ENCODE measurements at regions not wholly inside any gene's neighbourhood (a gene's known extent, or its start where the extent isn't known, plus 50 kb on each side); places are given as distances from the start of the nearest gene placed in this dataset.

DNA sequence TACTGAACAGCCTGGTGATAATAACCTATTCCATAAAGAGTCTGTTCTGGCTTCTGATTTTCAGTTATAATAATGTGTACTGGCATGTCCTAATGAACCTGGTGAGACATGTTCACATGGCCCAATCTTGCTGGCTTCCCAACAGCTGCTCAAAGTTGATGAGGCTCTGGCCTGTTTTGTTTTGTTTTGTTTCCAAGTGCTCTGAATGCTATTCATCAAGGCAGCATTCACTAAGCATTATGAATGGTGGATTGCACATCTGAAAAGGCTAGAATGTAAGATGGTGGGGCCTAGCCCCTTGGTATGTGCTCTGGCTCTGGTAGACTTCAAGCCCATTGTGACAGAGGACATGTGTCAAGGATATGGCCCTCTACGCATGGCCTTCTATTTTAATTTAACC lies 388.5 kb downstream of the PSAT1 start:
- in situ Hi-C loops (cut with HindIII; ENCODE audit: low sequenced_read_pairs) = no loop called here
- DNase-seq (ENCODE audit: low read depth) = no peak
- TF ChIP-seq, protein P1, sequence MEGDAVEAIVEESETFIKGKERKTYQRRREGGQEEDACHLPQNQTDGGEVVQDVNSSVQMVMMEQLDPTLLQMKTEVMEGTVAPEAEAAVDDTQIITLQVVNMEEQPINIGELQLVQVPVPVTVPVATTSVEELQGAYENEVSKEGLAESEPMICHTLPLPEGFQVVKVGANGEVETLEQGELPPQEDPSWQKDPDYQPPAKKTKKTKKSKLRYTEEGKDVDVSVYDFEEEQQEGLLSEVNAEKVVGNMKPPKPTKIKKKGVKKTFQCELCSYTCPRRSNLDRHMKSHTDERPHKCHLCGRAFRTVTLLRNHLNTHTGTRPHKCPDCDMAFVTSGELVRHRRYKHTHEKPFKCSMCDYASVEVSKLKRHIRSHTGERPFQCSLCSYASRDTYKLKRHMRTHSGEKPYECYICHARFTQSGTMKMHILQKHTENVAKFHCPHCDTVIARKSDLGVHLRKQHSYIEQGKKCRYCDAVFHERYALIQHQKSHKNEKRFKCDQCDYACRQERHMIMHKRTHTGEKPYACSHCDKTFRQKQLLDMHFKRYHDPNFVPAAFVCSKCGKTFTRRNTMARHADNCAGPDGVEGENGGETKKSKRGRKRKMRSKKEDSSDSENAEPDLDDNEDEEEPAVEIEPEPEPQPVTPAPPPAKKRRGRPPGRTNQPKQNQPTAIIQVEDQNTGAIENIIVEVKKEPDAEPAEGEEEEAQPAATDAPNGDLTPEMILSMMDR (IDR thresholded peaks at IDR 0.05; ENCODE audit: low read depth, low read length, missing control alignments) = no peak
- no peak overlapping the region for H3K4me3 ChIP-seq (ENCODE audit: low read depth, low read length)

- in situ Hi-C loops (cut with HindIII; ENCODE audit: low sequenced_read_pairs) = no loop called here
- TF ChIP-seq, protein P1 (IDR thresholded peaks at IDR 0.05; ENCODE audit: low read depth, low read length, missing control alignments) = no peak
- H3K4me3 ChIP-seq (ENCODE audit: low read depth, low read length) = no peak overlapping the region
- DNase-seq (ENCODE audit: low read depth) = no peak
Measured at GRCh38 chr9:78688796-78689195, 391.9 kb downstream of the PSAT1 start.

DNA sequence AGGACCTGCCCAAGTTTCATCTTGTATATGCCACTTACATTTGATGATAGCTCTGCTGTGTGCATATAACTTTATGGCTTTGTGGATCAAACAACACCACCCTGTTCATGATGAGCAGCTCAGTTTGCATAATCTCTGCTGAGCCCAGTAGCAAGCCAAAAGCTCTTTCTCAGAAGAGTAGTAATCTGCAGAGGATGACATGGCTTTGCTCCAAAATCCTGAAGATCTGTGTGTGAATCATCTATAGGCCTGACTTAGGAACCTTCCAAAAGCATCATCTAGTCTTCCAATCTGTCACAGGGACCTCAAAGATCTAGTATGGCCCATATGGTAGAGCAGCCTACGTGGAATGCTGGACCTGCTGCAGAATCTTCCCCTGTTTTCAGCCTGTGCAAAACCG lies 394.6 kb downstream of the PSAT1 start:
- TF ChIP-seq, protein P1 (IDR thresholded peaks at IDR 0.05; ENCODE audit: low read depth, low read length, missing control alignments) = no peak
- no peak for DNase-seq (ENCODE audit: low read depth)
- H3K4me3 ChIP-seq (ENCODE audit: low read depth, low read length) = no peak overlapping the region
- in situ Hi-C loops (cut with HindIII; ENCODE audit: low sequenced_read_pairs) = no loop called here

- H3K4me3 ChIP-seq (ENCODE audit: low read depth, low read length) = no peak overlapping the region
- in situ Hi-C loops (cut with HindIII; ENCODE audit: low sequenced_read_pairs) = no loop called here
- no peak for DNase-seq (ENCODE audit: low read depth)
- TF ChIP-seq, protein P1 (IDR thresholded peaks at IDR 0.05; ENCODE audit: low read depth, low read length, missing control alignments) = no peak
Measured at GRCh38 chr9:78692871-78693270, 395.9 kb downstream of the PSAT1 start.

GRCh38 chr9:78694974-78695373 lies 398.0 kb downstream of the PSAT1 start:
- TF ChIP-seq, protein P1 (IDR thresholded peaks at IDR 0.05; ENCODE audit: low read depth, low read length, missing control alignments) = no peak
- in situ Hi-C loops (cut with HindIII; ENCODE audit: low sequenced_read_pairs) = no loop called here
- DNase-seq (ENCODE audit: low read depth) = no peak
- no peak overlapping the region for H3K4me3 ChIP-seq (ENCODE audit: low read depth, low read length)

DNA sequence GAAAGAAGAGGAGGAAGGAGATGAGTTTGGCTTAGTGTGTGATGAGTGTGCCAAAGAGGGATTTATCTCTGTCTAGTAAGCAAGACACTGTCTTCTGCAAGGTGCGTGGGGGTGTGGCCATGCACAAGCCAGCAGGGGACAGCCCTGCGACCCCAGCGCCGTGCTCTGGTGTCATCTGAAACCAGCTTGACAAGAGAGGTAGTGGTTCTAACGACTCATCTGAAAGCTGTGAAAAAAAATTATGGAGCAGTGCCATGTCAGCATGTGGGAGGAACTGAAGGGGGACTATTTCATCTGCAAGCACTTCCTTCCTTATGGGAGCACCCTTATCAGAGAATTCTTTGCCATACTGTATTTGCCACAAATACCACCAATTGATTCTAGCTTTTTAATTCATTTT lies 398.6 kb downstream of the PSAT1 start:
- no peak overlapping the region for H3K4me3 ChIP-seq (ENCODE audit: low read depth, low read length)
- DNase-seq (ENCODE audit: low read depth) = no peak
- TF ChIP-seq, protein P1 (IDR thresholded peaks at IDR 0.05; ENCODE audit: low read depth, low read length, missing control alignments) = no peak
- in situ Hi-C loops (cut with HindIII; ENCODE audit: low sequenced_read_pairs) = no loop called here

DNA sequence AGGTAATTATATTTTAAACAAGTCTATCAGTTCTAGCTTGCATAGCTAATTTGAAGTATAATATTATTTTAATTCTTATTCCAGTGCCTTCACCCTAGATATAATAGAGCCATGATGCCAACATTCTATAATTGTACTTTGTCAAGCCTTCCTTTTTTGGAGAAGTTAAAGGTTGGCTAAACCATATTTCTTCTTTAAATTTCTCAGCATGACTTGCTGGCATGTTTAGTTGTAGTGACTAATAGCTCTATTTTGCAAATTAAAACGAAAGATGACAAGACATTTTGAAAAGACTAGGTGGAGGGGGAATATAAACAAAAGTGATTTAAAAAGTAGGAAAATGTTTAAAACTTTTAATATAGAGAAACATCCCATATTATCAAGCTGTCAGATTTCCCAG lies 400.7 kb downstream of the PSAT1 start:
- H3K4me3 ChIP-seq (ENCODE audit: low read depth, low read length) = no peak overlapping the region
- TF ChIP-seq, protein P1 (IDR thresholded peaks at IDR 0.05; ENCODE audit: low read depth, low read length, missing control alignments) = no peak
- DNase-seq (ENCODE audit: low read depth) = no peak
- in situ Hi-C loops (cut with HindIII; ENCODE audit: low sequenced_read_pairs) = no loop called here
